Astrocyte (in vitro differentiated cells and primary cell): ENCODE measurements at regions not wholly inside any gene's neighbourhood (a gene's known extent, or its start where the extent isn't known, plus 50 kb on each side); places are given as distances from the start of the nearest gene placed in this dataset.

ENCODE experiments used
- DNase-seq: peaks from one replicate; pipeline ENCODE4 v3.0.0-alpha.2; 2010; ENCODE audit warnings: low read depth
- FAIRE-seq: peaks from 2 replicates; lab custom pipeline; 2011; peaks lifted over from hg19 to GRCh38; lab: Jason Lieb, UNC
- H2AFZ ChIP-seq: 2 replicates; pipeline ENCODE4 v1.6.0; 2012; ENCODE audit warnings: low read depth, low read length, inconsistent platforms
- H3K27ac ChIP-seq: 2 replicates; pipeline ENCODE4 v1.5.1; 2011; ENCODE audit warnings: low read depth, low read length, inconsistent platforms
- H3K27me3 ChIP-seq: 2 replicates; pipeline ENCODE4 v1.6.0; 2011; ENCODE audit warnings: low read length, inconsistent platforms; ENCODE audit not compliant: insufficient read depth
- H3K36me3 ChIP-seq: 2 replicates; pipeline ENCODE4 v1.5.1; 2011; ENCODE audit warnings: low read length, inconsistent platforms; ENCODE audit not compliant: insufficient read depth
- H3K4me1 ChIP-seq: 2 replicates; pipeline ENCODE4 v1.5.1; 2011; ENCODE audit warnings: low read length, inconsistent platforms; ENCODE audit not compliant: insufficient read depth
- H3K4me2 ChIP-seq: 2 replicates; pipeline ENCODE4 v1.6.0; 2012; ENCODE audit warnings: low read length, inconsistent platforms
- H3K4me3 ChIP-seq: 2 replicates; pipeline ENCODE4 v1.5.1; 2011; ENCODE audit warnings: low read depth, mild to moderate bottlenecking, low read length, inconsistent platforms; ENCODE audit not compliant: insufficient read depth
- H3K79me2 ChIP-seq: 2 replicates; pipeline ENCODE4 v1.6.0; 2012; ENCODE audit warnings: mild to moderate bottlenecking, low read length, inconsistent platforms; ENCODE audit not compliant: insufficient read depth
- H3K9ac ChIP-seq: 2 replicates; pipeline ENCODE4 v1.6.0; 2012; ENCODE audit warnings: mild to moderate bottlenecking, low read length, inconsistent platforms
- H3K9me3 ChIP-seq: 2 replicates; pipeline ENCODE4 v1.5.1; 2012; ENCODE audit warnings: low read depth, mild to moderate bottlenecking, low read length, inconsistent platforms; ENCODE audit not compliant: insufficient read depth
- H4K20me1 ChIP-seq: 2 replicates; pipeline ENCODE4 v1.6.0; 2012; ENCODE audit warnings: low read length, inconsistent platforms; ENCODE audit not compliant: insufficient read depth
- H3K27ac Mint-ChIP-seq: one replicate; pipeline ENCODE4 v1.8.0; 2021; ENCODE audit warnings: mild to moderate bottlenecking, mixed read lengths; ENCODE audit not compliant: unreplicated experiment
- H3K27me3 Mint-ChIP-seq: one replicate; pipeline ENCODE4 v1.8.0; 2021; ENCODE audit warnings: low read depth, mixed read lengths; ENCODE audit not compliant: unreplicated experiment
- H3K36me3 Mint-ChIP-seq: one replicate; pipeline ENCODE4 v1.8.0; 2021; ENCODE audit warnings: low read depth, mixed read lengths; ENCODE audit not compliant: unreplicated experiment
- H3K4me1 Mint-ChIP-seq: one replicate; pipeline ENCODE4 v1.8.0; 2021; ENCODE audit warnings: low read depth, mixed read lengths; ENCODE audit not compliant: unreplicated experiment
- H3K4me3 Mint-ChIP-seq: one replicate; pipeline ENCODE4 v1.8.0; 2021; ENCODE audit warnings: mild to moderate bottlenecking, moderate library complexity, mixed read lengths; ENCODE audit not compliant: unreplicated experiment
- H3K9me3 Mint-ChIP-seq: one replicate; pipeline ENCODE4 v1.8.0; 2021; ENCODE audit warnings: mild to moderate bottlenecking, mixed read lengths; ENCODE audit not compliant: unreplicated experiment
- EZH2 ChIP-seq: IDR thresholded peaks from 2 replicates; pipeline ENCODE4 v1.6.1; 2012; ENCODE audit warnings: mild to moderate bottlenecking, low read length, inconsistent platforms; ENCODE audit not compliant: insufficient read depth
- TF ChIP-seq, protein P1 (sequence below): IDR thresholded peaks from 2 replicates; pipeline ENCODE4 v1.5.1; 2011; ENCODE audit warnings: low read depth, mild to moderate bottlenecking, inconsistent platforms, low read length, moderate library complexity; ENCODE audit not compliant: insufficient read depth

- no peaks in the 10 kb centered on the region for H3K4me1 Mint-ChIP-seq
- no peaks in the 10 kb centered on the region for H3K36me3 Mint-ChIP-seq
Measured at GRCh38 chr13:104532132-104532531, 1465.9 kb upstream of the SLC10A2 start.

GRCh38 chr13:104530741-104531140 lies 1464.5 kb upstream of the SLC10A2 start:
- H3K9ac ChIP-seq = no peak overlapping the region
- Mint-ChIP-seq H3K27ac (no peak overlapping the region), H3K4me1 (no peaks in the 10 kb centered on the region), H3K36me3 (no peaks in the 10 kb centered on the region), H3K4me3 (no peak overlapping the region), H3K27me3 (no peaks in the 10 kb centered on the region), H3K9me3 (no peaks in the 10 kb centered on the region)
- H4K20me1 ChIP-seq = no peaks in the 10 kb centered on the region
- no peaks in the 10 kb centered on the region for H3K36me3 ChIP-seq
- no peak overlapping the region for H3K27ac ChIP-seq
- no peaks in the 10 kb centered on the region for H3K79me2 ChIP-seq
- no peaks in the 10 kb centered on the region for H3K9me3 ChIP-seq
- DNase-seq (peak; percentile 12), FAIRE-seq (no peak)
- H3K4me1 ChIP-seq = no peaks in the 10 kb centered on the region
- H3K4me3 ChIP-seq = no peak overlapping the region
- TF ChIP-seq EZH2 = no peak
- TF ChIP-seq, protein P1, sequence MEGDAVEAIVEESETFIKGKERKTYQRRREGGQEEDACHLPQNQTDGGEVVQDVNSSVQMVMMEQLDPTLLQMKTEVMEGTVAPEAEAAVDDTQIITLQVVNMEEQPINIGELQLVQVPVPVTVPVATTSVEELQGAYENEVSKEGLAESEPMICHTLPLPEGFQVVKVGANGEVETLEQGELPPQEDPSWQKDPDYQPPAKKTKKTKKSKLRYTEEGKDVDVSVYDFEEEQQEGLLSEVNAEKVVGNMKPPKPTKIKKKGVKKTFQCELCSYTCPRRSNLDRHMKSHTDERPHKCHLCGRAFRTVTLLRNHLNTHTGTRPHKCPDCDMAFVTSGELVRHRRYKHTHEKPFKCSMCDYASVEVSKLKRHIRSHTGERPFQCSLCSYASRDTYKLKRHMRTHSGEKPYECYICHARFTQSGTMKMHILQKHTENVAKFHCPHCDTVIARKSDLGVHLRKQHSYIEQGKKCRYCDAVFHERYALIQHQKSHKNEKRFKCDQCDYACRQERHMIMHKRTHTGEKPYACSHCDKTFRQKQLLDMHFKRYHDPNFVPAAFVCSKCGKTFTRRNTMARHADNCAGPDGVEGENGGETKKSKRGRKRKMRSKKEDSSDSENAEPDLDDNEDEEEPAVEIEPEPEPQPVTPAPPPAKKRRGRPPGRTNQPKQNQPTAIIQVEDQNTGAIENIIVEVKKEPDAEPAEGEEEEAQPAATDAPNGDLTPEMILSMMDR = no peak
- H2AFZ ChIP-seq = no peak overlapping the region
- no peaks in the 10 kb centered on the region for H3K27me3 ChIP-seq
- H3K4me2 ChIP-seq = no peak overlapping the region

More at GRCh38 chr13:104532132-104532531, 1465.9 kb upstream of the SLC10A2 start:
- H3K9me3 ChIP-seq = no peaks in the 10 kb centered on the region
- no peak overlapping the region for H3K9ac ChIP-seq
- TF ChIP-seq, protein P1 = no peak
- TF ChIP-seq EZH2 = no peak
- Mint-ChIP-seq H3K27me3 (no peaks in the 10 kb centered on the region), H3K9me3 (no peaks in the 10 kb centered on the region), H3K27ac (no peak overlapping the region), H3K4me3 (no peak overlapping the region)
- DNase-seq (no peak), FAIRE-seq (no peak)
- H2AFZ ChIP-seq = no peak overlapping the region
- no peaks in the 10 kb centered on the region for H3K4me1 ChIP-seq
- H3K36me3 ChIP-seq = no peaks in the 10 kb centered on the region
- H3K79me2 ChIP-seq = no peaks in the 10 kb centered on the region
- no peak overlapping the region for H3K4me3 ChIP-seq
- H4K20me1 ChIP-seq = no peaks in the 10 kb centered on the region
- no peak overlapping the region for H3K27ac ChIP-seq
- H3K27me3 ChIP-seq = no peaks in the 10 kb centered on the region
- no peak overlapping the region for H3K4me2 ChIP-seq

- FAIRE-seq (no peak), DNase-seq (no peak)
- peaks cover 3% of the 10 kb centered on the region for H3K9me3 ChIP-seq
- Mint-ChIP-seq H3K4me3 (no peak overlapping the region), H3K27me3 (no peaks in the 10 kb centered on the region), H3K36me3 (no peaks in the 10 kb centered on the region), H3K4me1 (no peaks in the 10 kb centered on the region), H3K27ac (no peak overlapping the region), H3K9me3 (peaks cover 4% of the 10 kb centered on the region)
- H3K79me2 ChIP-seq = no peaks in the 10 kb centered on the region
- TF ChIP-seq, protein P1 = no peak
- no peak for TF ChIP-seq EZH2
- H3K9ac ChIP-seq = no peak overlapping the region
- no peak overlapping the region for H2AFZ ChIP-seq
- H3K4me1 ChIP-seq = no peaks in the 10 kb centered on the region
- no peak overlapping the region for H3K4me2 ChIP-seq
- no peaks in the 10 kb centered on the region for H3K36me3 ChIP-seq
- no peaks in the 10 kb centered on the region for H4K20me1 ChIP-seq
- no peak overlapping the region for H3K4me3 ChIP-seq
- H3K27ac ChIP-seq = no peak overlapping the region
- no peaks in the 10 kb centered on the region for H3K27me3 ChIP-seq
Measured at GRCh38 chr13:104526561-104526960, 1460.3 kb upstream of the SLC10A2 start.
